HG03175 (cell line): ENCODE measurements at regions not wholly inside any gene's neighbourhood (a gene's known extent, or its start where the extent isn't known, plus 50 kb on each side); places are given as distances from the start of the nearest gene placed in this dataset.

Experiments used
- ATAC-seq: cut with Tn5 transposase; IDR thresholded peaks from one replicate; pipeline ENCODE4 v1.9.1; 2021; ENCODE audit warnings: mild to moderate bottlenecking, moderate library complexity; ENCODE audit not compliant: unreplicated experiment

- ATAC-seq, result no peak
Observed at GRCh38 chr2:126436411-126436810, 219.5 kb upstream of the GYPC start.

DNA sequence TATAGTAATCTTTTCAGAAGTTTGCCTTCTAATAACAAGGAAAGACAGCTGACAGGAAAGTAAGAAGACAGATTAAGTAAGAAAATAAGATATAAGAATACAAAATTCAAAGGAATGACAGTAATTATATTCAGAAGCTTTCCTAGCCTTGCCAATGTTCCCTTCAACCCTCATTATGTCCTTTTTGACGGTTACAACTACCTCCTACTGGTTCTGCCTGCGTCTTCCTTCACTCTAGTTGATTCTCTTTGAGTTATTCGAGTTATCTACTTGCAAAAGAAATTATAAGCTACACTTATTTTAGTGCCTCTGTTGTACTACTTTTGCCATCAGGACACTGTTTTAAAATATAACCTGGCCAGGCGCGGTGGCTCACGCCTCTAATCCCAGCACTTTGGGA, 218.9 kb upstream of the GYPC start:
- no peak for ATAC-seq

DNA sequence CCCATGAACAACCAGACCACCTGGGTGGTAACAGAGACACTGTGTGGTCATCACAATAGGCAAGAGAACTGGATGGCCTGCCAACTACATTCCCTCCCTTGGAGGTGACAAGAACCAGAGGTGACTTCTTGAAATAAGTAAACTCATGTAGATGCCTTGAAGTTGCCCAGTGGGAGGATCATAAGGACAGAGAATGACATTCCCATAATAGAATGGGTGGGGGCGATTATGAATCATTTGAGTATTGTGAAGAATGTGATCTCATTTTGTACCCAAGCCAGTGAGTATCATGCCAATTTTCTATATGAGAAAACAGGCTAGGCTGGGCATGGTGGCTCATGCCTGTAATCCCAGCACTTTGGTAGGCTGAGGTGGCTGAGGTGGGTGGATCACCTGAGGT, 211.4 kb upstream of the GYPC start:
- ATAC-seq, result no peak

GRCh38 chr2:126446106-126446695, 209.8 kb upstream of the GYPC start:
- ATAC-seq, result no peak

DNA sequence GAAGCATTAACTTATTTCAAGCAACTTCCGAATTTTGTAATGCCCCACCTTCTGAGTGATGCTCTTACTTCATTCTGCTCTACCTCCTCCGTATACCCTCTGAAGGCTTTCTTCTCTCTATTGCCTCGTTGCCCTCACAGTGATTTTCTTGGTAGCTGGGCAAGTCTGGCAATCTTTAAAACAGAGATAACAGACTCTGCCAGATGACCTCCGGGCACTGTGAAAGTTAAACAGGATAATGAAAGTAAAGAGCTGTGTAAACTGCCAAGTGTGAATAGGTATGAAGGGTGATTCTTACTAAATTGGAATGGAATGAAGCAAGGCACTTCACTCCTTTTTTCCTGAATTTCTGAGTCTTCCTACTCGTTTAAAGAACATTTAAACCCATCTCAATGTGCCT, 207.3 kb upstream of the GYPC start:
- no peak for ATAC-seq

- peak; percentile 90 for ATAC-seq
Observed at GRCh38 chr2:126449677-126450076, 206.3 kb upstream of the GYPC start.

- ATAC-seq, result no peak
Observed at GRCh38 chr2:126463892-126464674, 191.9 kb upstream of the GYPC start.

DNA sequence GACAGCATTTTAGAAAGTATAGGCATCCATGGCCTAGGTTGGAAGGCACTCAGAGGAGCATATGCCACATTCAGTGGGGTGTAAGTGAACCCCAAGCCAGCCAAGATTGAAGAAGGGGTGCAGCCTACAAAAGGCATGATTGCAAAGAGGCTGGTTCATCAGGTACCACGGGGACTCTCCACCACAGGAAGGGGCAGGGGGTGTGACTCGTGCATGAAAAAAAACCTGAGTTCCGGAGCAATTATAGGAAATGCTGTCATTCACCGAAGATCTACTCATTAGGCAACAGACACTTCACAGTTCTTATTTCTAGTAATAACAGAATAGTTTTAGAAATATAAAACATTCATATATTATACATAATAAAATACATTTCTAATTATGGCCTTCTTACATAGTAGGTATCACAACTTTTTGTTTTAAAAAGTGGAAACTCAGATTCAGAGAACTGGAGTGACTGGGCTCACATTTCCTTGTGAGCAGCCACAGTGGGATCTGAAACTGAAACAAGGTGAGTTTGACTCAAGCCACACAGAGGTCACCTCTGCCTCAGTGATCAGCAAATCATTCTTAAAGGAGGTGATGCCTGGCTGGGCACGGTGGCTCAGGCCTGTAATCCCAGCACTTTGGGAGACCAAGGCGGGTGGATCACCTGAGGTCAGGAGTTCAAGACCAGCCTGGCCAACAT, 188.4 kb upstream of the GYPC start:
- ATAC-seq, result peak; percentile 98

GRCh38 chr2:126475031-126475430, 180.9 kb upstream of the GYPC start:
- ATAC-seq, result no peak

DNA sequence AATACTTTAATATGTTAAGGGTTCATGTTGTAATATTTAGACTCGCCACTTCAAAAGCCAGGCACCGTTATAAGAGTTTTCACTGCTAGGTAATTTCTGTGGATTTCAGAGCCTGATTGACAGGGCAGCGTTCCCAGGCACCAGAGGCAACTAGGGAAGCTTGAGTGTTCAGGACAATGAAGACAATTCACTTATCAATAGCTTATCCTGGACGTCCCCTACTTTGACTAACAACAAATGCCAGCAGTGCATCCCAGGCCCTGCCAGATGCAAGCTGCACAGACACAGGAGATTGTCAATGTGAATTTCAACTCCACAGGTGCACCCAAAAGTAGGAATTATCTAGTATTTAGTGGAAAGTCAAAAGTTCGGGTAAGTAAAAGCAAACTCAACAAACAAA, 179.3 kb upstream of the GYPC start:
- ATAC-seq, result no peak

GRCh38 chr2:126480033-126480432, 175.9 kb upstream of the GYPC start:
- no peak for ATAC-seq

- peak; percentile 68 for ATAC-seq
Observed at GRCh38 chr2:126482582-126483464, 173.1 kb upstream of the GYPC start.

- ATAC-seq, result peak; percentile 72
Observed at GRCh38 chr2:126494593-126494992, 161.4 kb upstream of the GYPC start.

DNA sequence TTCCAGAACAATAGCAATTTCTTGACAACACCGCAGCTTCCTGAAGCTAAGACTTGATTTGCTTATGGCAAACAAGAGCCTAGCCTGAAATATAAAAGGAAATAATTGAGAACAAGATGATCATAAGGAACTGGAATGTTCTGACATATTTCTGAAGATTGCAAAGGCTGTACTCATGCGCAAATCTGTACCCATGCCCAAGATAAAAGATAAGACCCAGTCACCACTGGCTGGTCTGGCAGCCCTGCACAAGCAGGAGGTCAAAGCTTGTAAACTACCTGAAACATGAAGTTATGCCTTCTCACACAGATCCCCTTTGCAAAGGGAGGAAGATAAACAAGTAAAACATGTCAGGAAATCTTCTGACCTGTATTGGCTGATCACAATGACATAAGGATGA, 160.8 kb upstream of the GYPC start:
- ATAC-seq, result no peak

GRCh38 chr2:126496493-126496892, 159.5 kb upstream of the GYPC start:
- peak; percentile 74 for ATAC-seq

DNA sequence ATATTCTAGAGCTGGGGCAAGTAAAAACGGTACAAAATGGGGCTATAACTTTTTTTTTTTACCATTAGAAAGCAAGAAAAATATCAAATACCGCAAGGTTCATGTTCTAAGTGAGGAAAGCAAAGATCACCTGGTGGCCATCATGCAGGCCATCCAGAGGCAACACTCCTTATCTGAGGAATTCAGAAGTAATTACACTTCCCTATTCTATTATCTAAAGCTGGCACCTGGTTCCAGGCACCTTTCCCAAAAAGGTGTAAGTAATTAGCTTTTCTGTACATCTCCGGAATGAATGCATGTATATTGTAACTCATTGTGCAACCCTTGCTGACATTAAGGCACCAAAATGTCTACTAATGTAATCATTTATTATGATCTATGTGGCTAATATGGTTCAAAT, 152.5 kb upstream of the GYPC start:
- ATAC-seq, result no peak

DNA sequence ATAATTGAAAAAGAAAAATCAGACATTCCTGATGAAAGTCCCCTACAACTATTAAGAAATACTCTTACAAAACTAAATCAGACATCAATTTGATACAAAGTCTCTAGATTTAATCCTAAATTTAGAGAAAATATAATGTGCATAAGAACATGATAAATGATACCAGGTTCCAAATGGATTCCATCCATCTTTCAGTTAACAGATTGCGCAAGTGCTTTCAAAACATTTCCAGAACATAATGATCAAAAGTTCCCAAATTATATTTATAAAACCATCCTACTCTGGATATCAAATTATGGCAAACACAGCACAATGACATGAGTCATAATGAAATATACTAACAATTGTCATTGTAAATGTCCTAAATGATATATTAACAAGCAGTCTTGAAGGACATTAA, 151.0 kb upstream of the GYPC start:
- ATAC-seq, result no peak

GRCh38 chr2:126506786-126507185, 149.2 kb upstream of the GYPC start:
- ATAC-seq, result no peak

GRCh38 chr2:126507425-126507911, 148.5 kb upstream of the GYPC start:
- no peak for ATAC-seq

- no peak for ATAC-seq
Observed at GRCh38 chr2:126510356-126510755, 145.6 kb upstream of the GYPC start.

DNA sequence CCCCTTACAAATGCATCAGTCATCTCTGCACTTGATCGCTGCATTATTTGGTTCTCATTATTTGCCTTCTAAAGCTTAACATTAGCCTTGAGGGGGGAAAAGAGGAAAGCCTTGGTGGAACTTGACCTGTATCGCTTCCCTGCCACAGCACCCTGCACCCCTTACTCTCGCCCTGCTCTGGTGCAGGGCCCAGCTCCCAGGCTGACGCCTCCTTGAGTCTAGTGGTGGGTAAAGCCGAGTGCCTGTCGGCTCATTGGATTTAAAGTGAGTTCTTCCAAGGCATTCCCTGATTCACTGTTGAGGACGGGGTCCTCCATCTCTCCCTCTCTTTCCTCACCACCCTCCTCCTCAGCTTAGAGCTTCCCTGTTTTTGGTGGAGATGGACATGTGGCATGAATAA, 145.0 kb upstream of the GYPC start:
- ATAC-seq, result no peak
